ENCODE measurements at regions not wholly inside any gene's neighbourhood (a gene's known extent, or its start where the extent isn't known, plus 50 kb on each side); places are given as distances from the start of the nearest gene placed in this dataset.

DNA sequence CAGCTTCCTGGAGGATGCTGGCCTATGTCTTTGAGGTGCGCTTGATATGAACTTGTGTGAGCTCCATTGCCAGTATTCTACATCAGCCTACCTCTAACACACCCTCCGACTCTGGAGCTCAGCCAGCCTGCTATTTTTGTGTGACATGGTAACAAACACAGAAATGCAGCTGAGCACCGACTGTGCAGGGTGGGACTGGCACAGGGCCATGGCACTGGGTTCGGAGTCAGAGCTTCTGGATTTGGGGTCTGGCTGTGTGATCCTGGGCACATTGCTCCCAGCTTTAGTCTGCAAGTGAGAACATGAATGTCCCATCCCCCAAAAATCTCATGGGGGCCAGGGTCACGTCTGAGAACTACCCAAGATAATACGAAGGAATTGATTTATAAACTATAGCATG is 257.2 kb upstream of the CTBP2 start:
- H3K79me2 ChIP-seq (ENCODE audit: control insufficient read depth, insufficient read depth, low read length), result no peaks in the 10 kb centered on the region
- H3K36me3 ChIP-seq (replicated peaks in 1 of 2; ENCODE audit: control extremely low read depth in 1 of 2, control insufficient read depth in 1 of 2, extremely low read depth in 1 of 2, insufficient read depth in 2 of 2, low read length in 1 of 2), result no peaks in the 10 kb centered on the region
- WGBS (ENCODE audit: insufficient coverage), result 79% methylated on average over 3 of the region's 6 CpGs
- no peak overlapping the region for H3K9ac ChIP-seq (ENCODE audit: low read length)
- no peak overlapping the region for H3K27ac Mint-ChIP-seq
- DNase-seq, result no peak
- H3K27me3 ChIP-seq (replicated peaks in 1 of 4; ENCODE audit: control extremely low read depth in 1 of 4, control insufficient read depth in 3 of 4, insufficient read depth in 4 of 4, low read length in 3 of 4), result no peaks in the 10 kb centered on the region
- H3K4me2 ChIP-seq (replicated peaks; ENCODE audit: low read depth, low read length, poor library complexity, severe bottlenecking), result no peak overlapping the region
- H2AFZ ChIP-seq (ENCODE audit: insufficient read depth, low read depth, low read length, poor library complexity, severe bottlenecking), result no peak overlapping the region
- POLR2A ChIA-PET, result no interaction called here
- no peak overlapping the region for H3K4me3 Mint-ChIP-seq
- peaks cover 0 to 22% (median 0%) of the 10 kb centered on the region in 3 donors for H3K9me3 ChIP-seq (ENCODE audit: control extremely low read depth in 1 of 3, control insufficient read depth in 2 of 3, insufficient read depth in 1 of 3, low read length in 2 of 3)
- no peaks in the 10 kb centered on the region for H4K20me1 ChIP-seq (ENCODE audit: control insufficient read depth, insufficient read depth, low read length, poor library complexity, severe bottlenecking)
- intact Hi-C loops (cut with micrococcal nuclease), result no loop called here
- TF ChIP-seq, protein P1, sequence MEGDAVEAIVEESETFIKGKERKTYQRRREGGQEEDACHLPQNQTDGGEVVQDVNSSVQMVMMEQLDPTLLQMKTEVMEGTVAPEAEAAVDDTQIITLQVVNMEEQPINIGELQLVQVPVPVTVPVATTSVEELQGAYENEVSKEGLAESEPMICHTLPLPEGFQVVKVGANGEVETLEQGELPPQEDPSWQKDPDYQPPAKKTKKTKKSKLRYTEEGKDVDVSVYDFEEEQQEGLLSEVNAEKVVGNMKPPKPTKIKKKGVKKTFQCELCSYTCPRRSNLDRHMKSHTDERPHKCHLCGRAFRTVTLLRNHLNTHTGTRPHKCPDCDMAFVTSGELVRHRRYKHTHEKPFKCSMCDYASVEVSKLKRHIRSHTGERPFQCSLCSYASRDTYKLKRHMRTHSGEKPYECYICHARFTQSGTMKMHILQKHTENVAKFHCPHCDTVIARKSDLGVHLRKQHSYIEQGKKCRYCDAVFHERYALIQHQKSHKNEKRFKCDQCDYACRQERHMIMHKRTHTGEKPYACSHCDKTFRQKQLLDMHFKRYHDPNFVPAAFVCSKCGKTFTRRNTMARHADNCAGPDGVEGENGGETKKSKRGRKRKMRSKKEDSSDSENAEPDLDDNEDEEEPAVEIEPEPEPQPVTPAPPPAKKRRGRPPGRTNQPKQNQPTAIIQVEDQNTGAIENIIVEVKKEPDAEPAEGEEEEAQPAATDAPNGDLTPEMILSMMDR (IDR thresholded peaks at IDR 0.05), result no peak
- ATAC-seq (ENCODE audit: low read depth), result no peak
- H3K4me1 Mint-ChIP-seq, result no peaks in the 10 kb centered on the region
- H3K27me3 Mint-ChIP-seq, result no peaks in the 10 kb centered on the region
- CTCF ChIA-PET, result no interaction called here
- H3K9me3 Mint-ChIP-seq (ENCODE audit: insufficient read depth), result peaks cover 2% of the 10 kb centered on the region
- no peaks in the 10 kb centered on the region for H3K4me1 ChIP-seq (ENCODE audit: control insufficient read depth in 2 of 2, insufficient read depth in 2 of 2, low read length in 2 of 2)
- H3K4me3 ChIP-seq (ENCODE audit: control extremely low read depth in 1 of 5, extremely low read depth in 1 of 5, insufficient read depth in 1 of 5, low read depth in 2 of 5, low read length in 4 of 5), result no peak overlapping the region
- no peak overlapping the region for H3K27ac ChIP-seq (ENCODE audit: low read length in 2 of 2)

DNA sequence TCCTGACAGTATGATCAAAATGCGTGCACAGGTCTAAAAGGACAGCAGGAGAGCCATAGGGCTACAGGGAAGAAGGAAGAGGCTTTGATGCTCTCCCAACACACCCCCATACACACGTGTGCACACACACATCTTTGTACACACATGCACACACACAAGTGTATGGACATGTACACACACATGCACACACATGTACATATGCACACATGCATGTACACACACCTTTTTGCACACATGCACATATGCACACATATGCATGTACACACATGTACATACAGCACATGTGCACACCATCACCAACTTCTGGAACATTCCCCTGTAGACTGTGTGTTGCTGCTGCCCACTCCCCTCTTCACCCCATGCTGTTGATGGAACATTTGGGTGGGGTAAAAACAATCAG is 255.6 kb upstream of the CTBP2 start:
- H3K4me2 ChIP-seq (replicated peaks; ENCODE audit: low read depth, low read length, poor library complexity, severe bottlenecking), result no peak overlapping the region
- no peaks in the 10 kb centered on the region for H3K4me1 ChIP-seq (ENCODE audit: control insufficient read depth in 2 of 2, insufficient read depth in 2 of 2, low read length in 2 of 2)
- intact Hi-C loops (cut with micrococcal nuclease), result no loop called here
- Mint-ChIP-seq H3K4me1 (no peaks in the 10 kb centered on the region), H3K4me3 (no peak overlapping the region), H3K27ac (no peak overlapping the region), H3K27me3 (no peaks in the 10 kb centered on the region), H3K9me3 (ENCODE audit: insufficient read depth) (peaks cover 2% of the 10 kb centered on the region)
- CTCF ChIA-PET, result no interaction called here
- H3K9ac ChIP-seq (ENCODE audit: low read length), result no peak overlapping the region
- no peak overlapping the region for H3K4me3 ChIP-seq (ENCODE audit: control extremely low read depth in 1 of 5, extremely low read depth in 1 of 5, insufficient read depth in 1 of 5, low read depth in 2 of 5, low read length in 4 of 5)
- H3K9me3 ChIP-seq (ENCODE audit: control extremely low read depth in 1 of 3, control insufficient read depth in 2 of 3, insufficient read depth in 1 of 3, low read length in 2 of 3), result peaks cover 0 to 22% (median 0%) of the 10 kb centered on the region in 3 donors
- no peaks in the 10 kb centered on the region for H3K27me3 ChIP-seq (replicated peaks in 1 of 4; ENCODE audit: control extremely low read depth in 1 of 4, control insufficient read depth in 3 of 4, insufficient read depth in 4 of 4, low read length in 3 of 4)
- H3K36me3 ChIP-seq (replicated peaks in 1 of 2; ENCODE audit: control extremely low read depth in 1 of 2, control insufficient read depth in 1 of 2, extremely low read depth in 1 of 2, insufficient read depth in 2 of 2, low read length in 1 of 2), result no peaks in the 10 kb centered on the region
- TF ChIP-seq, protein P1 (IDR thresholded peaks at IDR 0.05), result no peak
- no peak for TF ChIP-seq EZH2 (IDR thresholded peaks at IDR 0.05; ENCODE audit: borderline replicate concordance, insufficient read depth, low read depth, low read length, poor library complexity, severe bottlenecking)
- no peaks in the 10 kb centered on the region for H4K20me1 ChIP-seq (ENCODE audit: control insufficient read depth, insufficient read depth, low read length, poor library complexity, severe bottlenecking)
- no peak for ATAC-seq (ENCODE audit: low read depth)
- H3K79me2 ChIP-seq (ENCODE audit: control insufficient read depth, insufficient read depth, low read length), result no peaks in the 10 kb centered on the region
- no peak for DNase-seq
- POLR2A ChIA-PET, result no interaction called here
- H2AFZ ChIP-seq (ENCODE audit: insufficient read depth, low read depth, low read length, poor library complexity, severe bottlenecking), result no peak overlapping the region
- WGBS (ENCODE audit: insufficient coverage), result 46% methylated on average over 1 of the region's 2 CpGs
- no peak overlapping the region for H3K27ac ChIP-seq (ENCODE audit: low read length in 2 of 2)

Data from B cell (primary cell).